ENCODE measurements at regions not wholly inside any gene's neighbourhood (a gene's known extent, or its start where the extent isn't known, plus 50 kb on each side); places are given as distances from the start of the nearest gene placed in this dataset.

GRCh38 chr5:72677447-72677846 is 139.0 kb upstream of the TNPO1 start:
- no peak overlapping the region for H3K27ac ChIP-seq (ENCODE audit: insufficient read depth, low read length)
- H3K9me1 ChIP-seq (ENCODE audit: insufficient read depth, low read length), result no peaks in the 10 kb centered on the region
- peaks cover 3% of the 10 kb centered on the region; the same call in 1 of the 2 replicates for H3K27me3 ChIP-seq (ENCODE audit: control insufficient read depth, insufficient read depth, low read length)
- no peak overlapping the region for H4K8ac ChIP-seq (ENCODE audit: low read depth in 2 of 2, low read length in 2 of 2)
- H3K79me1 ChIP-seq (ENCODE audit: low read depth in 1 of 2, low read length in 2 of 2), result no peaks in the 10 kb centered on the region
- WGBS, 2 experiments (ENCODE audit: extremely low coverage in 2 of 2, insufficient read length in 1 of 2), result no CpG with 5 or more reads among the region's 1 CpG
- ChIA-PET POLR2A (ENCODE audit: unreplicated experiment) (no interaction called here), CTCF (no interaction called here)
- no peak overlapping the region for H4K5ac ChIP-seq (ENCODE audit: low read depth, low read length)
- H3K4me1 ChIP-seq (ENCODE audit: control insufficient read depth, insufficient read depth, low read length), result no peaks in the 10 kb centered on the region
- ATAC-seq (ENCODE audit: low read depth), result no peak
- no peak overlapping the region for H3K18ac ChIP-seq (ENCODE audit: low read depth, low read length)
- H2AFZ ChIP-seq (replicated peaks; ENCODE audit: low read length, poor library complexity), result no peak overlapping the region
- no peak overlapping the region for H3K14ac ChIP-seq (replicated peaks; ENCODE audit: low read depth, low read length)
- H4K20me1 ChIP-seq (ENCODE audit: insufficient read depth, low read length), result no peaks in the 10 kb centered on the region
- dilution Hi-C loops (cut with HindIII; ENCODE audit: low sequenced_read_pairs, unreplicated experiment) (no loop called here), intact Hi-C loops (cut with micrococcal nuclease) (no loop called here), in situ Hi-C loops (cut with MboI; ENCODE audit: low sequenced_read_pairs) (no loop called here)
- H2BK15ac ChIP-seq (ENCODE audit: low read depth, low read length), result no peak overlapping the region
- H3K9me3 ChIP-seq (ENCODE audit: control insufficient read depth, insufficient read depth, low read length), result no peaks in the 10 kb centered on the region
- H2BK5ac ChIP-seq (ENCODE audit: low read depth, low read length, poor library complexity, severe bottlenecking), result no peak overlapping the region
- no peak overlapping the region for H2AK9ac ChIP-seq (replicated peaks; ENCODE audit: low read depth, low read length, poor library complexity)
- H2AK5ac ChIP-seq (ENCODE audit: low read depth, low read length), result no peak overlapping the region
- H3K23ac ChIP-seq (ENCODE audit: low read depth, low read length), result no peak overlapping the region
- H3K9ac ChIP-seq (ENCODE audit: low read depth, low read length), result no peak overlapping the region
- H2BK120ac ChIP-seq (ENCODE audit: low read depth, low read length), result no peak overlapping the region
- no peak overlapping the region for H2BK20ac ChIP-seq (ENCODE audit: low read depth, low read length)
- no peaks in the 10 kb centered on the region for H3K36me3 ChIP-seq (ENCODE audit: control insufficient read depth, insufficient read depth, low read length)
- no peak overlapping the region for H3K4me2 ChIP-seq (ENCODE audit: low read depth, low read length)
- TF ChIP-seq USF2 (IDR thresholded peaks at IDR 0.05; ENCODE audit: low read depth, low read length), result no peak
- no peak for TF ChIP-seq RAD21 (IDR thresholded peaks at IDR 0.05; ENCODE audit: low read length)
- no peak for TF ChIP-seq MAFK (IDR thresholded peaks at IDR 0.05; ENCODE audit: low read depth, low read length)
- no peak for TF ChIP-seq POLR2A (IDR thresholded peaks at IDR 0.05; ENCODE audit: low read depth, low read length)
- TF ChIP-seq SMC3 (IDR thresholded peaks at IDR 0.05; ENCODE audit: low read depth, low read length), result no peak
- no peak for TF ChIP-seq CTCF (conservative IDR thresholded peaks at IDR 0.05; ENCODE audit: low read depth, low read length)
- no peak for TF ChIP-seq RFX5 (IDR thresholded peaks at IDR 0.05; ENCODE audit: low read depth, low read length)
- no peak for TF ChIP-seq ELK1 (IDR thresholded peaks at IDR 0.05; ENCODE audit: borderline replicate concordance, low read depth, low read length)
- TF ChIP-seq CHD1 (IDR thresholded peaks at IDR 0.05; ENCODE audit: low read depth, low read length), result no peak
- no peak overlapping the region for H3K56ac ChIP-seq (ENCODE audit: extremely low read depth, insufficient read depth, low read length)
- no peak overlapping the region for H4K91ac ChIP-seq (ENCODE audit: insufficient read depth, low read depth, low read length)
- H3K4me3 ChIP-seq (ENCODE audit: insufficient read depth, low read depth, low read length), result no peak overlapping the region
- no peak overlapping the region for H3K4ac ChIP-seq (ENCODE audit: low read depth, low read length)
- BruUV-seq (replicated peaks), result no TSS peak
- no peak for DNase-seq
